Keratinocyte (primary cell): ENCODE measurements at regions not wholly inside any gene's neighbourhood (a gene's known extent, or its start where the extent isn't known, plus 50 kb on each side); places are given as distances from the start of the nearest gene placed in this dataset.
"Not testable (repeated sequence)": the region's sequence is repeated elsewhere in the genome, so short reads cannot be mapped to it uniquely, and the experiment has no call there.

Source experiments
- DNase-seq: peaks from one replicate; pipeline ENCODE4 v3.0.0-alpha.2; 2011; ENCODE audit warnings: low read depth, missing footprints, low spot score
- FAIRE-seq: peaks from 2 replicates; lab custom pipeline; 2011; peaks lifted over from hg19 to GRCh38; lab: Jason Lieb, UNC
- H2AFZ ChIP-seq: 2 replicates; pipeline ENCODE4 v1.6.0; 2012; ENCODE audit warnings: low read length, control low read depth, inconsistent platforms; ENCODE audit not compliant: control insufficient read depth
- H3K27ac ChIP-seq: 2 replicates; pipeline ENCODE4 v1.5.1; 2011; ENCODE audit warnings: low read length; ENCODE audit not compliant: control insufficient read depth, insufficient read depth
- H3K27me3 ChIP-seq: 3 replicates; pipeline ENCODE4 v1.6.0; 2011; ENCODE audit warnings: low read length; ENCODE audit not compliant: control insufficient read depth, insufficient read depth; ENCODE audit errors: extremely low read depth
- H3K36me3 ChIP-seq, 2 experiments: 2 replicates in 1 of 2; 3 replicates in 1 of 2; pipeline ENCODE4 v1.5.1; 2011; ENCODE audit warnings: low read length in 2 of 2, mild to moderate bottlenecking in 1 of 2; ENCODE audit not compliant: control insufficient read depth in 2 of 2, insufficient read depth in 2 of 2; ENCODE audit errors: extremely low read depth in 1 of 2
- H3K4me1 ChIP-seq: 3 replicates; pipeline ENCODE4 v1.5.1; 2011; ENCODE audit warnings: low read length; ENCODE audit not compliant: control insufficient read depth, insufficient read depth; ENCODE audit errors: extremely low read depth
- H3K4me2 ChIP-seq: 3 replicates; pipeline ENCODE4 v1.6.0; 2011; ENCODE audit warnings: low read depth, low read length; ENCODE audit not compliant: control insufficient read depth, insufficient read depth; ENCODE audit errors: extremely low read depth
- H3K4me3 ChIP-seq, 3 experiments: fragments of 200-600 bp in 1 of 3; sonication (generic) in 1 of 3; 2 replicates in 2 of 3; 3 replicates in 1 of 3; pipeline ENCODE4 v1.5.1; 2011 to 2016; ENCODE audit warnings: low read length in 3 of 3, mild to moderate bottlenecking in 3 of 3, control low read depth in 2 of 3, inconsistent platforms in 1 of 3, low read depth in 1 of 3, mixed read lengths in 1 of 3, mixed run types in 1 of 3, moderate library complexity in 1 of 3; ENCODE audit not compliant: control insufficient read depth in 2 of 3, insufficient read depth in 2 of 3; ENCODE audit errors: extremely low read depth in 1 of 3
- H3K79me2 ChIP-seq: 2 replicates; pipeline ENCODE4 v1.6.0; 2012; ENCODE audit warnings: low read length; ENCODE audit not compliant: control insufficient read depth, insufficient read depth
- H3K9ac ChIP-seq: 3 replicates; pipeline ENCODE4 v1.6.0; 2011; ENCODE audit warnings: low read length; ENCODE audit not compliant: control insufficient read depth, insufficient read depth; ENCODE audit errors: extremely low read depth
- H3K9me1 ChIP-seq: 3 replicates; pipeline ENCODE4 v1.6.0; 2011; ENCODE audit warnings: low read length; ENCODE audit not compliant: control insufficient read depth, insufficient read depth; ENCODE audit errors: extremely low read depth
- H3K9me3 ChIP-seq: 2 replicates; pipeline ENCODE4 v1.5.1; 2012; ENCODE audit warnings: low read depth, low read length; ENCODE audit not compliant: control insufficient read depth
- H4K20me1 ChIP-seq: 3 replicates; pipeline ENCODE4 v1.6.0; 2011; ENCODE audit warnings: low read length; ENCODE audit not compliant: control insufficient read depth, insufficient read depth; ENCODE audit errors: extremely low read depth
- CTCF ChIP-seq, 3 experiments: IDR thresholded peaks in 1 of 3; conservative IDR thresholded peaks in 1 of 3; optimal IDR thresholded peaks in 1 of 3; 2 replicates in 2 of 3; 3 replicates in 1 of 3; pipeline versions ENCODE3 to v1.5.1; 2011; ENCODE audit warnings: low read length in 3 of 3, mild to moderate bottlenecking in 3 of 3, moderate library complexity in 2 of 3, control low read depth in 1 of 3, inconsistent platforms in 1 of 3; ENCODE audit not compliant: insufficient read depth in 2 of 3; ENCODE audit errors: extremely low read depth in 1 of 3
- EZH2 ChIP-seq: IDR thresholded peaks from one replicate; pipeline ENCODE4 v1.6.1; 2012; ENCODE audit warnings: inconsistent platforms, mild to moderate bottlenecking, low read length, moderate library complexity
- dilution Hi-C: fragments of 300-500 bp; cut with MboI; formaldehyde crosslinking; loops from one replicate; pipeline ENCODE4 v1.7.0; 2020; ENCODE audit warnings: low sequenced_read_pairs; ENCODE audit not compliant: extremely low pct_ligation_motif_present

GRCh38 chr3:110989446-110989845 is 82.2 kb upstream of the NECTIN3 start:
- H3K79me2 ChIP-seq: no peaks in the 10 kb centered on the region
- dilution Hi-C loops: no loop called here
- TF ChIP-seq CTCF (optimal IDR thresholded peaks at IDR 0.05 in 1 of 3, IDR thresholded peaks at IDR 0.05 in 1 of 3, conservative IDR thresholded peaks at IDR 0.05 in 1 of 3; ENCODE audit: extremely low read depth in 1 of 3, insufficient read depth in 2 of 3, low read length in 3 of 3) (no peak), EZH2 (no peak)
- H3K4me3 ChIP-seq: no peak overlapping the region
- H3K9me3 ChIP-seq: no peaks in the 10 kb centered on the region
- H3K9ac ChIP-seq: no peak overlapping the region
- DNase-seq (no peak), FAIRE-seq (no peak)
- no peak overlapping the region for H3K4me2 ChIP-seq
- H3K9me1 ChIP-seq: no peaks in the 10 kb centered on the region
- H2AFZ ChIP-seq: no peak overlapping the region
- no peaks in the 10 kb centered on the region for H3K36me3 ChIP-seq
- H3K27ac ChIP-seq: no peak overlapping the region
- no peaks in the 10 kb centered on the region for H3K4me1 ChIP-seq
- no peaks in the 10 kb centered on the region for H4K20me1 ChIP-seq
- H3K27me3 ChIP-seq: no peaks in the 10 kb centered on the region

- Histone ChIP-seq H3K27ac (no peak overlapping the region), H3K4me2 (no peak overlapping the region), H3K9me3 (no peaks in the 10 kb centered on the region), H3K9me1 (no peaks in the 10 kb centered on the region), H4K20me1 (no peaks in the 10 kb centered on the region), H3K79me2 (no peaks in the 10 kb centered on the region), H2AFZ (no peak overlapping the region), H3K9ac (no peak overlapping the region), H3K27me3 (no peaks in the 10 kb centered on the region), H3K4me3 (no peak overlapping the region), H3K36me3 (no peaks in the 10 kb centered on the region), H3K4me1 (no peaks in the 10 kb centered on the region)
- no peak for TF ChIP-seq CTCF (optimal IDR thresholded peaks at IDR 0.05 in 1 of 3, IDR thresholded peaks at IDR 0.05 in 1 of 3, conservative IDR thresholded peaks at IDR 0.05 in 1 of 3; ENCODE audit: extremely low read depth in 1 of 3, insufficient read depth in 2 of 3, low read length in 3 of 3)
- no peak for FAIRE-seq
- dilution Hi-C loops: no loop called here
- DNase-seq: no peak
Measured at GRCh38 chr3:110995461-110996231, 76.0 kb upstream of the NECTIN3 start.

- H4K20me1 ChIP-seq, dilution Hi-C loops, H2AFZ ChIP-seq, FAIRE-seq, H3K36me3 ChIP-seq, H3K27me3 ChIP-seq, DNase-seq, H3K9me1 ChIP-seq, H3K9me3 ChIP-seq, H3K9ac ChIP-seq, H3K4me2 ChIP-seq, H3K4me3 ChIP-seq, H3K79me2 ChIP-seq, H3K27ac ChIP-seq, H3K4me1 ChIP-seq: not testable (repeated sequence)
Measured at GRCh38 chr3:110998766-110999165, 72.8 kb upstream of the NECTIN3 start.

GRCh38 chr3:111006485-111006884 is 65.1 kb upstream of the NECTIN3 start:
- H3K36me3 ChIP-seq, dilution Hi-C loops, DNase-seq, H2AFZ ChIP-seq, H3K4me1 ChIP-seq, H3K27me3 ChIP-seq, FAIRE-seq, H3K9me3 ChIP-seq, H3K4me2 ChIP-seq, H3K9ac ChIP-seq, H3K79me2 ChIP-seq, H3K9me1 ChIP-seq, H3K27ac ChIP-seq, H3K4me3 ChIP-seq, H4K20me1 ChIP-seq: not testable (repeated sequence)
